Prostate gland (tissue), 2 donors: ENCODE measurements at regions not wholly inside any gene's neighbourhood (a gene's known extent, or its start where the extent isn't known, plus 50 kb on each side); places are given as distances from the start of the nearest gene placed in this dataset.

Experiments
- DNase-seq: peaks from one replicate; pipeline ENCODE4 v3.0.0-alpha.2; 2019; ENCODE audit warnings: low spot score
- H3K27ac ChIP-seq, 2 donors: fragments of 200-600 bp; sonication (generic); 2 replicates each; pipeline ENCODE4 v1.5.1; 2017 to 2019
- H3K27me3 ChIP-seq: fragments of 200-600 bp; sonication (generic); replicated peaks from 2 replicates; pipeline ENCODE4 v1.5.1; 2019; ENCODE audit not compliant: insufficient read depth
- H3K36me3 ChIP-seq, 2 donors: fragments of 200-600 bp; sonication (generic); 1 replicate in 1 of 2; 2 replicates in 1 of 2; pipeline versions ENCODE4 v1.5.1 to v1.8.1; 2017 to 2019
- H3K4me1 ChIP-seq: fragments of 200-600 bp; sonication (generic); replicated peaks from 2 replicates; pipeline ENCODE4 v1.5.1; 2019
- H3K4me3 ChIP-seq, 2 donors: fragments of 200-600 bp; sonication (generic); 2 replicates each; pipeline ENCODE4 v1.5.1; 2017 to 2019
- H3K9me3 ChIP-seq: fragments of 200-600 bp; sonication (generic); 2 replicates; pipeline ENCODE4 v1.5.1; 2017
- CTCF ChIP-seq, 4 experiments: fragments of 200-600 bp in 2 of 4; fragments of 450-650 bp in 2 of 4; sonication (generic) in 2 of 4; IDR thresholded peaks; 1 replicate in 3 of 4; 2 replicates in 1 of 4; pipeline ENCODE4 v1.5.1; 2016 to 2019; ENCODE audit warnings: antibody characterized with exemption in 4 of 4, mild to moderate bottlenecking in 2 of 4, moderate library complexity in 2 of 4
- POLR2A ChIP-seq: fragments of 450-650 bp; IDR thresholded peaks from one replicate; pipeline ENCODE4 v1.6.1; 2016; ENCODE audit warnings: antibody characterized with exemption, mild to moderate bottlenecking
- POLR2AphosphoS5 ChIP-seq: sonication (generic); formaldehyde crosslinking; IDR thresholded peaks from one replicate; pipeline ENCODE4 v1.6.1; 2017; ENCODE audit warnings: antibody characterized with exemption
- WGBS: methylation state at CpG from one replicate; pipeline ENCODE4 v1.1.5; 2018; 5-methylcytosine and 5-hydroxymethylcytosine counted together
- intact Hi-C: fragments of 100-400 bp; cut with DNase I; formaldehyde crosslinking; loops from one replicate; pipeline ENCODE4 v1.14.2; 2022

GRCh38 chr13:34224877-34225276, 406.9 kb downstream of the RFC3 start:
- Histone ChIP-seq H3K36me3 (no peaks in the 10 kb centered on the region), H3K27me3 (no peaks in the 10 kb centered on the region), H3K27ac (no peak overlapping the region), H3K4me1 (no peaks in the 10 kb centered on the region), H3K9me3 (no peaks in the 10 kb centered on the region), H3K4me3 (no peak overlapping the region)
- WGBS, result 79% methylated on average over 10 of the region's 10 CpGs
- no peak for DNase-seq
- intact Hi-C loops, result no loop called here
- TF ChIP-seq CTCF (IDR thresholded peaks at IDR 0.05) (no peak), POLR2A (no peak), POLR2AphosphoS5 (no peak)

GRCh38 chr13:34230271-34230670, 412.3 kb downstream of the RFC3 start:
- intact Hi-C loops, result no loop called here
- no peak overlapping the region for H3K27ac ChIP-seq
- H3K9me3 ChIP-seq, result no peaks in the 10 kb centered on the region
- no peaks in the 10 kb centered on the region for H3K36me3 ChIP-seq
- H3K4me1 ChIP-seq, result no peaks in the 10 kb centered on the region
- no peak for DNase-seq
- TF ChIP-seq CTCF (IDR thresholded peaks at IDR 0.05) (no peak), POLR2AphosphoS5 (no peak), POLR2A (no peak)
- H3K27me3 ChIP-seq, result no peaks in the 10 kb centered on the region
- no peak overlapping the region for H3K4me3 ChIP-seq

GRCh38 chr13:34241332-34241731, 423.4 kb downstream of the RFC3 start:
- no peak overlapping the region for H3K4me3 ChIP-seq
- TF ChIP-seq POLR2A (no peak), POLR2AphosphoS5 (no peak), CTCF (IDR thresholded peaks at IDR 0.05) (no peak)
- no peaks in the 10 kb centered on the region for H3K4me1 ChIP-seq
- no peak for DNase-seq
- H3K9me3 ChIP-seq, result no peaks in the 10 kb centered on the region
- intact Hi-C loops, result no loop called here
- WGBS, result 91% methylated on average over 5 of the region's 5 CpGs
- H3K36me3 ChIP-seq, result no peaks in the 10 kb centered on the region
- H3K27me3 ChIP-seq, result no peaks in the 10 kb centered on the region
- H3K27ac ChIP-seq, result no peak overlapping the region

GRCh38 chr13:34243403-34243802, 425.5 kb downstream of the RFC3 start:
- no peak for TF ChIP-seq POLR2AphosphoS5
- no peak for TF ChIP-seq CTCF (IDR thresholded peaks at IDR 0.05)
- no peak for TF ChIP-seq POLR2A
- WGBS, result 46% methylated on average over 3 of the region's 3 CpGs
- intact Hi-C loops, result no loop called here

GRCh38 chr13:34246511-34246910, 428.6 kb downstream of the RFC3 start:
- H3K36me3 ChIP-seq, result no peaks in the 10 kb centered on the region
- DNase-seq, result no peak
- H3K27me3 ChIP-seq, result no peaks in the 10 kb centered on the region
- no peak for TF ChIP-seq POLR2A
- TF ChIP-seq POLR2AphosphoS5, result no peak
- no peak for TF ChIP-seq CTCF (IDR thresholded peaks at IDR 0.05)
- no peak overlapping the region for H3K4me3 ChIP-seq
- H3K4me1 ChIP-seq, result no peaks in the 10 kb centered on the region
- 89% methylated on average over 2 of the region's 2 CpGs for WGBS
- H3K27ac ChIP-seq, result no peak overlapping the region
- no peaks in the 10 kb centered on the region for H3K9me3 ChIP-seq
- intact Hi-C loops, result no loop called here

More at GRCh38 chr13:34243403-34243802, 425.5 kb downstream of the RFC3 start:
- Histone ChIP-seq H3K4me1 (no peaks in the 10 kb centered on the region), H3K4me3 (no peak overlapping the region), H3K27ac (no peak overlapping the region), H3K36me3 (no peaks in the 10 kb centered on the region), H3K27me3 (no peaks in the 10 kb centered on the region), H3K9me3 (no peaks in the 10 kb centered on the region)
- no peak for DNase-seq
